K562 (cell line): ENCODE measurements at regions not wholly inside any gene's neighbourhood (a gene's known extent, or its start where the extent isn't known, plus 50 kb on each side); places are given as distances from the start of the nearest gene placed in this dataset.

Experiments used
- ATAC-seq: fragments of 200-7000 bp; cut with Tn5 transposase; 3 replicates; pipeline ENCODE4 v1.9.1; 2020; ENCODE audit warnings: moderate library complexity
- BruUV-seq: library from RNA; stranded (reverse); fragments of 400-500 nt; replicated peaks from 2 replicates; lab custom pipeline; 2021; lab: Mats Ljungman, UMichigan
- CTCF ChIA-PET: fragments of 300-600 bp; formaldehyde crosslinking; extraction: SDS; loops from one replicate; lab custom pipeline; 2021; ENCODE audit warnings: low intra/inter-chr PET ratio; lab: Yijun Ruan, JAX
- POLR2A ChIA-PET: fragments of 300-600, 350-650 bp; sonication (Branson Sonifier 250); formaldehyde crosslinking; extraction: SDS; loops from one replicate; lab custom pipeline; 2021; ENCODE audit warnings: antibody characterized with exemption, inconsistent platforms; lab: Yijun Ruan, JAX
- DNase-seq, 4 experiments: peaks; one replicate each; pipeline versions ENCODE4 v3.0.0 to v3.0.0-alpha.2; 2011 to 2018; ENCODE audit warnings: low spot score in 3 of 4, mixed read lengths in 3 of 4; ENCODE audit errors: extremely low read depth in 1 of 4
- FAIRE-seq: peaks from 2 replicates; lab custom pipeline; 2011; peaks lifted over from hg19 to GRCh38; lab: Jason Lieb, UNC
- H2AFZ ChIP-seq: 2 replicates; pipeline ENCODE4 v1.6.0; 2011; ENCODE audit warnings: low read depth, low read length, control low read depth, inconsistent platforms
- H3K27ac ChIP-seq: fragments of 200-600 bp; 3 replicates; pipeline ENCODE4 v1.8.0; 2011; ENCODE audit warnings: low read depth, mild to moderate bottlenecking, control low read depth, inconsistent platforms, low read length, moderate library complexity, mixed read lengths; ENCODE audit errors: extremely low read depth
- H3K27me3 ChIP-seq, 2 experiments: fragments of 300-600 bp in 1 of 2; 2 replicates in 1 of 2; 3 replicates in 1 of 2; pipeline versions ENCODE4 v1.6.0 to v1.8.0; 2011; ENCODE audit warnings: inconsistent platforms in 2 of 2, low read length in 2 of 2, mild to moderate bottlenecking in 1 of 2, mixed read lengths in 1 of 2, moderate library complexity in 1 of 2; ENCODE audit not compliant: control insufficient read depth in 2 of 2, insufficient read depth in 2 of 2
- H3K36me3 ChIP-seq: fragments of 300-600 bp; 3 replicates; pipeline ENCODE4 v1.8.0; 2011; ENCODE audit warnings: mild to moderate bottlenecking, low read length, inconsistent platforms; ENCODE audit not compliant: control insufficient read depth, insufficient read depth
- H3K4me1 ChIP-seq, 2 experiments: fragments of 200-600 bp in 1 of 2; replicated peaks in 1 of 2; 2 replicates in 1 of 2; 3 replicates in 1 of 2; pipeline versions ENCODE4 v1.5.1 to v1.8.0; 2011; ENCODE audit warnings: inconsistent platforms in 2 of 2, low read length in 2 of 2, mild to moderate bottlenecking in 1 of 2, mixed read lengths in 1 of 2, moderate library complexity in 1 of 2; ENCODE audit not compliant: control insufficient read depth in 2 of 2, insufficient read depth in 2 of 2
- H3K4me2 ChIP-seq: 2 replicates; pipeline ENCODE4 v1.6.1; 2011; ENCODE audit warnings: low read length, control low read depth, inconsistent platforms, mixed read lengths; ENCODE audit not compliant: insufficient read depth
- H3K4me3 ChIP-seq: fragments of 200-600 bp; sonication (generic), shearing (Covaris generic); 2 replicates; pipeline ENCODE4 v1.5.1; 2016; ENCODE audit warnings: control low read depth, inconsistent platforms
- H3K79me2 ChIP-seq: fragments of 200-600 bp; 3 replicates; pipeline ENCODE4 v1.8.0; 2011; ENCODE audit warnings: low read length, inconsistent platforms; ENCODE audit not compliant: control insufficient read depth, insufficient read depth
- H3K9ac ChIP-seq, 2 experiments: 2 replicates each; pipeline versions ENCODE4 v1.6.0 to v1.6.1; 2011; ENCODE audit warnings: low read depth in 2 of 2, low read length in 2 of 2, control low read depth in 1 of 2, inconsistent platforms in 1 of 2, mild to moderate bottlenecking in 1 of 2, mixed read lengths in 1 of 2; ENCODE audit not compliant: insufficient read depth in 1 of 2
- H3K9me1 ChIP-seq: one replicate; pipeline ENCODE4 v1.6.0; 2011; ENCODE audit warnings: inconsistent platforms, mild to moderate bottlenecking, low read length, moderate library complexity; ENCODE audit not compliant: control insufficient read depth, insufficient read depth
- H3K9me3 ChIP-seq: replicated peaks from 2 replicates; pipeline ENCODE4 v1.5.1; 2011; ENCODE audit warnings: low read depth, low read length, inconsistent platforms; ENCODE audit not compliant: control insufficient read depth, insufficient read depth
- H4K20me1 ChIP-seq: replicated peaks from 2 replicates; pipeline ENCODE4 v1.6.1; 2011; ENCODE audit warnings: low read length, inconsistent platforms, mixed read lengths; ENCODE audit not compliant: control insufficient read depth, insufficient read depth
- CBX2 ChIP-seq: fragments of 200-600 bp; sonication (generic); IDR thresholded peaks from one replicate; pipeline ENCODE4 v1.6.1; 2012; ENCODE audit warnings: mild to moderate bottlenecking, low read length, inconsistent platforms; ENCODE audit not compliant: insufficient read depth, poor library complexity, severe bottlenecking
- RBM25 ChIP-seq: fragments of 200-400 bp; formaldehyde crosslinking; IDR thresholded peaks from 2 replicates; pipeline ENCODE4 v1.6.1; 2018; ENCODE audit warnings: low read length, low read depth, moderate library complexity; ENCODE audit not compliant: severe bottlenecking
- ZNF311 ChIP-seq: fragments of 250-450 bp; sonication (Bioruptor Pico); IDR thresholded peaks from 2 replicates; pipeline ENCODE4 v1.4.0; 2020; ENCODE audit warnings: mild to moderate bottlenecking, moderate library complexity
- ZNF583 ChIP-seq: fragments of 250-450 bp; sonication (Bioruptor Pico); IDR thresholded peaks from 2 replicates; pipeline ENCODE4 v1.4.0; 2020
- ZNF609 ChIP-seq: sonication (generic); formaldehyde crosslinking; IDR thresholded peaks from 2 replicates; pipeline ENCODE4 v1.8.1; 2023; ENCODE audit warnings: missing genetic modification reagents, mild to moderate bottlenecking, borderline replicate concordance
- WGBS: fragments of 100-300 bp; shearing (Covaris generic); methylation state at CpG from one replicate; pipeline ENCODE4 v1.1.6; 2016; ENCODE audit warnings: low coverage, mixed read lengths; ENCODE audit not compliant: insufficient coverage; ENCODE audit errors: missing lambda C conversion rate; 5-methylcytosine and 5-hydroxymethylcytosine counted together
- in situ Hi-C: fragments of 300-500 bp; cut with MboI; formaldehyde crosslinking; loops from 4 replicates; pipeline ENCODE4 v1.15.0; 2018; ENCODE audit warnings: inconsistent platforms, mixed read lengths
- intact Hi-C: fragments of 100-400 bp; cut with micrococcal nuclease; formaldehyde crosslinking; loops from 2 replicates; pipeline ENCODE4 v1.14.2; 2022

DNA sequence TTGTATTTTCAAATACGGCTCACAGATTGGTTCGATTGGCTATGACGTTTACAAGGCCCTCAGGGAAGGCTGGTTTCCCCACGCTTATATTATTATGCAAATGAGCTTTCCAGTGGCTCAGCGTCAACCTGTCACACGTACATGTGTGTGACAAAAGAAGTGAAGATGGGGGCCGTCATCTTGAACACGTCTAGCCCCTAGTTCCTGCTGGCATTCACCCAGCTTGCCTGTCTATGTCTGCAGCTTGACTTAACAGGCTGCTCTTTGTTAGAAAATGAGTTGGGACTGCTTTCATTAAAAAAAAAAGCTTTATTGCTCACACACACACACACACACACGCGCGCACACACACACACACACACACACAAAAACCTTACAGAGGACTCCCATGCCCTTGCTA lies 283.6 kb upstream of the CTSO start:
- intact Hi-C loops: no loop called here
- Histone ChIP-seq H4K20me1 (no peaks in the 10 kb centered on the region), H3K4me1 (no peaks in the 10 kb centered on the region), H3K9ac (no peak overlapping the region), H3K4me3 (no peak overlapping the region), H3K4me2 (no peak overlapping the region), H3K36me3 (no peaks in the 10 kb centered on the region), H3K27me3 (no peaks in the 10 kb centered on the region), H3K79me2 (no peaks in the 10 kb centered on the region), H3K9me3 (no peaks in the 10 kb centered on the region), H3K27ac (no peak overlapping the region), H3K9me1 (no peaks in the 10 kb centered on the region), H2AFZ (no peak overlapping the region)
- no peak for ATAC-seq
- FAIRE-seq: no peak
- no TSS peak for BruUV-seq
- no peak for TF ChIP-seq ZNF311 (CRISPR knock-in tag)
- no peak for TF ChIP-seq ZNF609 (CRISPR knock-in tag)
- no peak for TF ChIP-seq CBX2
- no peak for TF ChIP-seq RBM25
- no peak for TF ChIP-seq ZNF583 (CRISPR knock-in tag)
- in situ Hi-C loops: no loop called here
- no peak for DNase-seq
- WGBS: 6% methylated on average over 11 of the region's 11 CpGs
- POLR2A ChIA-PET: no interaction called here
- CTCF ChIA-PET: no interaction called here
